ENCODE measurements at regions not wholly inside any gene's neighbourhood (a gene's known extent, or its start where the extent isn't known, plus 50 kb on each side); places are given as distances from the start of the nearest gene placed in this dataset.

GRCh38 chr6:3538536-3538935 is 81.7 kb upstream of the SLC22A23 start:
- DNase-seq (ENCODE audit: low spot score): no peak
- H3K36me3 ChIP-seq (ENCODE audit: insufficient read depth, low read length, poor library complexity, severe bottlenecking): no peaks in the 10 kb centered on the region
- H3K27ac ChIP-seq (ENCODE audit: low read depth, low read length, poor library complexity, severe bottlenecking): no peak overlapping the region
- ChIA-PET CTCF (no interaction called here), POLR2A (ENCODE audit: low non-redundant PET) (no interaction called here)
- BruUV-seq (replicated peaks): no TSS peak
- H3K4me3 ChIP-seq (ENCODE audit: low read depth, low read length, poor library complexity, severe bottlenecking): no peak overlapping the region
- H3K9me3 ChIP-seq (ENCODE audit: low read depth, low read length, poor library complexity, severe bottlenecking): no peaks in the 10 kb centered on the region
- intact Hi-C loops (cut with micrococcal nuclease; ENCODE audit: unreplicated experiment): no loop called here
- H3K4me1 ChIP-seq (ENCODE audit: insufficient read depth, low read length, poor library complexity, severe bottlenecking): no peaks in the 10 kb centered on the region
- H3K27me3 ChIP-seq (replicated peaks; ENCODE audit: insufficient read depth, low read depth, low read length, poor library complexity): no peaks in the 10 kb centered on the region
- TF ChIP-seq, protein P1, sequence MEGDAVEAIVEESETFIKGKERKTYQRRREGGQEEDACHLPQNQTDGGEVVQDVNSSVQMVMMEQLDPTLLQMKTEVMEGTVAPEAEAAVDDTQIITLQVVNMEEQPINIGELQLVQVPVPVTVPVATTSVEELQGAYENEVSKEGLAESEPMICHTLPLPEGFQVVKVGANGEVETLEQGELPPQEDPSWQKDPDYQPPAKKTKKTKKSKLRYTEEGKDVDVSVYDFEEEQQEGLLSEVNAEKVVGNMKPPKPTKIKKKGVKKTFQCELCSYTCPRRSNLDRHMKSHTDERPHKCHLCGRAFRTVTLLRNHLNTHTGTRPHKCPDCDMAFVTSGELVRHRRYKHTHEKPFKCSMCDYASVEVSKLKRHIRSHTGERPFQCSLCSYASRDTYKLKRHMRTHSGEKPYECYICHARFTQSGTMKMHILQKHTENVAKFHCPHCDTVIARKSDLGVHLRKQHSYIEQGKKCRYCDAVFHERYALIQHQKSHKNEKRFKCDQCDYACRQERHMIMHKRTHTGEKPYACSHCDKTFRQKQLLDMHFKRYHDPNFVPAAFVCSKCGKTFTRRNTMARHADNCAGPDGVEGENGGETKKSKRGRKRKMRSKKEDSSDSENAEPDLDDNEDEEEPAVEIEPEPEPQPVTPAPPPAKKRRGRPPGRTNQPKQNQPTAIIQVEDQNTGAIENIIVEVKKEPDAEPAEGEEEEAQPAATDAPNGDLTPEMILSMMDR (conservative IDR thresholded peaks at IDR 0.05; ENCODE audit: low read depth, low read length): no peak
- TF ChIP-seq EZH2 (IDR thresholded peaks at IDR 0.05; ENCODE audit: borderline replicate concordance, low read depth, low read length, poor library complexity, severe bottlenecking): no peak

DNA sequence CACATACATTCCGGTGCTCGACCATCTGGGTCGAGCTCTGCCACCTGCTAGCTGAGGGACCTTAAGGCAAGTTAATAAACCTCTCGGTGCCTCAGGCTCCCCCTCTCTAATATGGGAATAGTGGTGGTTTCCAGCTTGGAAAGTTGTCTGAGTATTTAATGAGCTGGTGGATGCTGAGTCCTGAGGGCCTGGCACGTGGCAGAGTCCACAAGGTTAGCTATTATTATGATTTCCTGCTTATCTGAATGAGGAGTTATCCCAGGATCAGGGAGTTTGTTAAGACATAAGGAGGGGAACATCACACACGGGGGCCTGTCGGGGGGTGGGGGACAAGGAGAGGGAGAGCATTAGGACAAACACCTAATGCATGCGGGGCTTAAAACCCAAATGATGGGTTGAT is 80.1 kb upstream of the SLC22A23 start:
- no peaks in the 10 kb centered on the region for H3K27me3 ChIP-seq (replicated peaks; ENCODE audit: insufficient read depth, low read depth, low read length, poor library complexity)
- intact Hi-C loops (cut with micrococcal nuclease; ENCODE audit: unreplicated experiment): no loop called here

GRCh38 chr6:3535776-3536435 is 79.1 kb upstream of the SLC22A23 start:
- Histone ChIP-seq H3K9me3 (ENCODE audit: low read depth, low read length, poor library complexity, severe bottlenecking) (no peaks in the 10 kb centered on the region), H3K4me1 (ENCODE audit: insufficient read depth, low read length, poor library complexity, severe bottlenecking) (no peaks in the 10 kb centered on the region), H3K27ac (ENCODE audit: low read depth, low read length, poor library complexity, severe bottlenecking) (no peak overlapping the region), H3K36me3 (ENCODE audit: insufficient read depth, low read length, poor library complexity, severe bottlenecking) (no peaks in the 10 kb centered on the region), H3K4me3 (ENCODE audit: low read depth, low read length, poor library complexity, severe bottlenecking) (no peak overlapping the region), H3K27me3 (replicated peaks; ENCODE audit: insufficient read depth, low read depth, low read length, poor library complexity) (no peaks in the 10 kb centered on the region)
- no peak for TF ChIP-seq EZH2 (IDR thresholded peaks at IDR 0.05; ENCODE audit: borderline replicate concordance, low read depth, low read length, poor library complexity, severe bottlenecking)
- TF ChIP-seq, protein P1 (conservative IDR thresholded peaks at IDR 0.05; ENCODE audit: low read depth, low read length): no peak
- CTCF ChIA-PET: no interaction called here
- intact Hi-C loops (cut with micrococcal nuclease; ENCODE audit: unreplicated experiment): no loop called here
- POLR2A ChIA-PET (ENCODE audit: low non-redundant PET): no interaction called here
- BruUV-seq (replicated peaks): no TSS peak
- no peak for DNase-seq (ENCODE audit: low spot score)

More for the DNA sequence above, 80.1 kb upstream of the SLC22A23 start:
- Histone ChIP-seq H3K27ac (ENCODE audit: low read depth, low read length, poor library complexity, severe bottlenecking) (no peak overlapping the region), H3K36me3 (ENCODE audit: insufficient read depth, low read length, poor library complexity, severe bottlenecking) (no peaks in the 10 kb centered on the region), H3K4me1 (ENCODE audit: insufficient read depth, low read length, poor library complexity, severe bottlenecking) (no peaks in the 10 kb centered on the region), H3K4me3 (ENCODE audit: low read depth, low read length, poor library complexity, severe bottlenecking) (no peak overlapping the region), H3K9me3 (ENCODE audit: low read depth, low read length, poor library complexity, severe bottlenecking) (no peaks in the 10 kb centered on the region)
- no TSS peak for BruUV-seq (replicated peaks)
- CTCF ChIA-PET: no interaction called here
- no peak for TF ChIP-seq EZH2 (IDR thresholded peaks at IDR 0.05; ENCODE audit: borderline replicate concordance, low read depth, low read length, poor library complexity, severe bottlenecking)
- TF ChIP-seq, protein P1 (conservative IDR thresholded peaks at IDR 0.05; ENCODE audit: low read depth, low read length): no peak
- no peak for DNase-seq (ENCODE audit: low spot score)
- POLR2A ChIA-PET (ENCODE audit: low non-redundant PET): no interaction called here
